ENCODE measurements at regions not wholly inside any gene's neighbourhood (a gene's known extent, or its start where the extent isn't known, plus 50 kb on each side); places are given as distances from the start of the nearest gene placed in this dataset.
"Not testable (repeated sequence)": the region's sequence is repeated elsewhere in the genome, so short reads cannot be mapped to it uniquely, and the experiment has no call there.

DNA sequence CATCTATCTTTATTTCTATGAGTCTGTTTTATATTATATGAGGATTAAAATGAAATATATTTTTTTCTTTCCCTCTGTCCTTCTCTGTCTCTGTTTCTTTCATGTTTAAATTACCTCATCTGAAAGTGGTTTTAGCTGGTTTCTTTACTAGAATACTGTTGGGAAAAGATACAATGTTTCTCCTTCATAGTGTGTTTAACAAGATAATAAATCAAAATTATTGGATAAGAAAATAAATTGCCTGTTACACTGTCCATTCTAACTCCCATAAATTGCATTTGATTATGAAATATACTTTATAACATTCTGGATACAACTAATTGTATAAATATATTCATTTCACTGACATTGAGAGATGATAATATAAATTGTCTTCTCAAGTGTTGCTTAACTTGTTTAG is 1168.0 kb downstream of the PLA2G4A start:
- DNase-seq = no peak

- DNase-seq = no peak
These were observed 1171.2 kb downstream of the PLA2G4A start for GRCh38 chr1:187999973-188000372.

GRCh38 chr1:188003687-188004086 is 1174.9 kb downstream of the PLA2G4A start:
- not testable (repeated sequence) for DNase-seq

DNA sequence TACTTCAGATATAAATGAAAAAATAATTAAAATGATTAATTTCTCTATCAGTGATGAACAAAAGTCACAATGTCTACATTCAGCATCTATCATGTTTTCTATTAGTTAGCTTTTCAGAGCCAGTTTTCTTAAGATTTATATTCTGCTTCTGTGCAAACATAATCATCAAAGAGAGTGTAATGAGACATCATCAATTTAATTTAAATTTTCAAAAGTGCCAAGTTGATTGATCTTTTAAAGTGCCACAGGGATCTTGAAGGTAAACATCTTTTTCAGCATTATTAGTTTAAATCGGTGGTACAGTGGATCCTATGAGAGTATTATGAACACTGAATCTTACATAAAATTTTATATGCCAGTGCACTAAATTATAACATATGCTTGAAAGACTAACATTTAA is 1176.1 kb downstream of the PLA2G4A start:
- DNase-seq = peak; percentile 6

DNA sequence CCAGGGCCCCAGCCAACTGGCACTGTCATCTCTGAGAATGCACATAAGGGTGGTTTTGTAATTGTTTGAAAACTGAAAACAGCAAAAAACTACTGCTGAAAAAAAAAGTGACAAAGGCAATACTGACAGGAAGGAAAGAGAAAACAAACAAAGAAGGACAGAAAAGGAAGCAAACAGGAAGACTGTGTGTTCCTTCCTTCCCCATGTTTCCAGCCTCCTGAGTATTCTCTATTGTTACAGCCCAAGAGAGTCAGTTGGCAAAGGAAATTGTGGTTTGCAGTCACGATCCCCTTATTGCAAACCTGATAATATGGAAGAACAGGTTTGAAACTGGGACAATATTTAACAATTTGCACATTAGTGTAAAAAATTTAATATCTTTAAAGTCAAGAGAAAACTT is 1177.6 kb downstream of the PLA2G4A start:
- DNase-seq = no peak

- DNase-seq = not testable (repeated sequence)
These were observed 1184.6 kb downstream of the PLA2G4A start for GRCh38 chr1:188013222-188013849.

DNA sequence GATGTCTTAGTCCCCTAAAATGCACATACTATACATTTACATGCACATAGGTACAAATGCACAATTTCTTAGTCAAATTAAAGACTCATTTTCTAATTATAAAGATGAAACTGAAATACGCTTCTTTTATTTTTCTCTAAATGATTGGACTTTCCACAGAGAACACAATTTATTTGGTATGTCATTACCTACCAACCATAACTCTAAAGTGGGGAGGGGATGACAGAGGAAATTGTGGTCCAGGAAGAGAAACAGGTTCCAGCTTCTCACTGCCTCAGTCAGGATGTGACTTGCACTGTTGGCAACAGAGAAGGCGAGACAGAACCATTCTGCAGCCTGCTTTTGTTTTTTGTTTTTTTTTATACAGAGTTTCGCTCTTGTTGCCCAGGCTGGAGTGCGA is 1189.2 kb downstream of the PLA2G4A start:
- DNase-seq = no peak

- DNase-seq = no peak
These were observed 1193.9 kb downstream of the PLA2G4A start for GRCh38 chr1:188022661-188023060.

GRCh38 chr1:188023206-188023605 is 1194.5 kb downstream of the PLA2G4A start:
- DNase-seq = no peak

DNA sequence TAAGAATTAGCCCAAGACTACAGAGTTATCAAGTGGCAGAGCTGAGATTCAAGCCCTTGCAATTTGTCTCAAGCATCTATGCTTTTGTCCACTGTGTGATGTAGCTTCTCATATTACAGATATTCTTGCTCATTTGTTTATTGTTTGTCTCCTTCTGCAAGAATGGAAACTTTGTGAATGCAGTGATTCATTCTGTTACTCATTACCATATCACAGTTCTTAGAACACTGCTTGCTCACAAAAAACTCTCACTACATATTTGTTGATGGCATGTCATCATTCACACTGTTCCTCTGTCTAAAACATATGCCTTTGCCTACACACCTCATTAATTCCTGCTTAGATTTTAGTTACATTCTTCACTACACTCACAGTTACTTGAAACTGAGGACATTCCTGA is 1198.9 kb downstream of the PLA2G4A start:
- no peak for DNase-seq

- not testable (repeated sequence) for DNase-seq
These were observed 1208.8 kb downstream of the PLA2G4A start for GRCh38 chr1:188037572-188037971.

DNA sequence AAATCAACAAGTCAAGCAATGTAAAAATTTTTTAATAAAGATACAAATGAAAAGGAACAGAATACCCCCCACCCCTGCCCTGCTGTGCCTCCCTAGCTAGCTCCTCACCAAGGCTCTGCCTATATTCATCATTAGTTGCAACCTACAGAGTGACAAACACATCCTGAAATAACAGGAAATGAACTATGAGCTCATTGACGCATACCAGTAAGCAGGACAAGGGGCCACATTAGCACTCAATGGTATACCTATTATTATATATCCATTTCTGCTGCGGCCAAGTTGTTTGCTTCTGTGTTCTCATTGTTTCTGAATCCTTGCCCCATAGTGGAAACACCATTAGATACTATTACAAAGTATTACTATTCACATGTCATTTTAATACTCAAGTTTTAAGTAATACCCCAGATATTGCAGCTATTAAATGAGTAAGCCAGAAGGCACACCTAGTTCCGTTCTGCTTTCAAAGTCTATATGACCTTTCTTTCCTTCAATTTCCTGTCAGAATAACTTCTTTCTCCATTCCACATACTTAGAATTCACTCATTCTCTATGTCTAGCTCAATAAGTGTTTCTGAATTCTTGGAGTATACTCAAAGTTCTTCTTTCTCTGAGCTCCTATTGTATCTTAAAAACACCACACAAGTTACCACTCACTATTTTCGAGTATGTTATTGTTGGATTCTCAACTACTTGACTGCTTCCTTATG is 1214.9 kb downstream of the PLA2G4A start:
- no peak for DNase-seq

DNA sequence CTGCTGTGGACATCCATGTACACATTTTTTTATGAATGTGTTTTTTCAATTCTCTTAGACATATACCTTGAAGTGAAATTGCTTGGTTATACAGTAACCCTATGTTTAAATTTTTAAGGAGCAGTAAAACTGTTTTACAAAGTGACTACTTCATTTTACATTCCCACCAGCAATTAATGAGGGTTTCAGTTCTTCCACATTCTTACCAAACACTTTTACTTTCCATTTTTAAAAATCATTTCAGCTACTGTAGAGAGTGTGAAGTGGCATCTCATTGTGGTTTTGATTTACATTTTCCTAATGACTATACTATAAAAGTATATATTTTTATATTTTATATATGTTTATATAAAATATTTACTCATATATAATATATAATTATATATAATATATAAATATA is 1221.5 kb downstream of the PLA2G4A start:
- DNase-seq = no peak

- no peak for DNase-seq
These were observed 1227.3 kb downstream of the PLA2G4A start for GRCh38 chr1:188056011-188056410.

DNA sequence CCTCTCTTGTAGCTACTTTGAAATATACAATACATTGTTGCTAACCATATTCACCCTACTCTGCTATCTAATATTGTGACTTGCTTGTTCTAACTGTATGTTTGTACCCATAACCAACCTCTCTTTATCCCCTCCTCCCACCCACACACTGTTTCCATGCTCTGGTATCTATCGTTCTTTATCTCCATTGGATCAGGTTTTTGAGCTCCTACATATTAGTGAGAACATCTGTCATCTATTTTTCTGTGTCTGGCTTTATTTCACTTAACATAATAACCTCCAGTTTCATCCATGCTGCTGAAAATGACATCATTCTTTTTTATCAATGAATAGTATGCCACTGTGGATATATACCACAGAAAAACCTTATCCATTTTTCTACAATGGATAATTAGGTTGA is 1230.1 kb downstream of the PLA2G4A start:
- DNase-seq = no peak

GRCh38 chr1:188061881-188062280 is 1233.1 kb downstream of the PLA2G4A start:
- no peak for DNase-seq

GRCh38 chr1:188062456-188062855 is 1233.7 kb downstream of the PLA2G4A start:
- DNase-seq = no peak

DNA sequence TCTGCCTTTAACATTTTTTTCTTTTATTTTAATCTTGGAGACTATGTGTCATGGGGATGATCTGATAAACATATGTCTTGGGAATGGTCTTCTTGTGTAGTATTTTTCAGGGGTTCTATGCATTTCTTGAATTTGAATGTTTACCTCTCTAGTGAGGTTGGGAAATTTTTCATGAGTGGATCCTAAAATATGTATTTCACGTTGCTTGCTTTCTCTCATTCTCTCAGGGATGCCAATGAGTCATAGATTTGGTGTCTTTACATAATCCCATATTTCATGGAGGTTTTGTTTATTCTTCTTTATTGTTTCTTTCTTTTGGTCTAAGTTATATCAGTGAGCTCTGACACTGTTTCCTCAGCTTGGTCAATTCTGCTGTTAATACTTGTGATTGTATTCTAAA is 1237.2 kb downstream of the PLA2G4A start:
- DNase-seq = no peak

GRCh38 chr1:188070848-188071247 is 1242.1 kb downstream of the PLA2G4A start:
- no peak for DNase-seq

- no peak for DNase-seq
These were observed 1260.3 kb downstream of the PLA2G4A start for GRCh38 chr1:188089015-188089414.

DNA sequence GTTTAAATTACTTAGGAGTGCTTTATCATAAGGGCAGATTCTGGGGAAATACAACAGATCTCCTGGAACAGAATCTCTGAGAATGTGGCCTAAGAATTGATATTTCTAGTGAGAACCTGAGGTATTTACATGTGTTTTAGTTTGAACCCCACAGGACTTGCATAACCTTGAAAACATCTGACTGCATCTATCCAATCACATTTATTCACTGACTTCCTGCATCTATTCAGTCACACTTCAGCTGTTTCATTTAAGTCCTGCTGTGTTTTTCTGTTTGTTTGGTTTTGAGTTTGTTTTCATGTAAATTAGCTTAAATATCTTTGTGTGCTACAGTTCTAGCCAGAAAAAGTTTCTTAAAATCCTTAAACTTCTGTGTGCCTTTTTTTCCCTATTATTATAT is 1260.7 kb downstream of the PLA2G4A start:
- DNase-seq = no peak

GRCh38 chr1:188096521-188096920 is 1267.8 kb downstream of the PLA2G4A start:
- no peak for DNase-seq

DNA sequence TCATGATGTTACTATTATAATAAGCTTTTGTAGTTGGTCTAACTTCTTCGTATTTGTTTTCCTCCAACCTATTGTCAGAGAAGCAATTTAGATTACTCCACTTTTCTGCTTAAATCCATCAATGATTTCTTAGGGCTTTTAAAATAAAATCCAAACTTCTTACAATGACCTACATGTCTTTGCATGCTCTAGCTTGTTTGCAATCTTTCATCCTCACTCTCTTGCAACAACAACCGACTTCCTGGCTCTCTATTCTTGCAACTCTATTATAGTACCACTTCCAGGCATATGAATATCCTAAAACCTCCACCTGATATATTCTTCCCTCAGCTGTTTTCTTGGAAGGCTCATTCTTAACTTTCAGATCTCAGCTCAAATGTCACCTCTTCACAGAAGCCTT is 1288.7 kb downstream of the PLA2G4A start:
- no peak for DNase-seq

- DNase-seq = no peak
These were observed 1293.9 kb downstream of the PLA2G4A start for GRCh38 chr1:188122646-188123045.

- DNase-seq = no peak
These were observed 1298.8 kb downstream of the PLA2G4A start for GRCh38 chr1:188127507-188127906.
